Smooth muscle cell (in vitro differentiated cells): ENCODE measurements at regions not wholly inside any gene's neighbourhood (a gene's known extent, or its start where the extent isn't known, plus 50 kb on each side); places are given as distances from the start of the nearest gene placed in this dataset.

Source experiments
- DNase-seq: peaks from one replicate; lab custom pipeline; 2025; ENCODE audit not compliant: unreplicated experiment; lab: John Stamatoyannopoulos, UW
- H2AFZ ChIP-seq: fragments of 200-600 bp; sonication (generic); 2 replicates; pipeline ENCODE4 v1.6.0; 2016; ENCODE audit warnings: antibody characterized with exemption, low read depth, mild to moderate bottlenecking
- H3F3A ChIP-seq: fragments of 200-600 bp; sonication (generic); 2 replicates; pipeline ENCODE4 v1.6.0; 2017; ENCODE audit warnings: antibody characterized with exemption, low read depth
- H3K27ac ChIP-seq: fragments of 200-600 bp; sonication (generic); 2 replicates; pipeline ENCODE4 v1.5.1; 2016; ENCODE audit warnings: low read depth, mild to moderate bottlenecking
- H3K27me3 ChIP-seq: fragments of 200-600 bp; sonication (generic); 2 replicates; pipeline ENCODE4 v1.6.1; 2016; ENCODE audit warnings: low read depth, mild to moderate bottlenecking
- H3K36me3 ChIP-seq: fragments of 200-600 bp; sonication (generic); 2 replicates; pipeline ENCODE4 v1.5.1; 2016; ENCODE audit warnings: low read depth
- H3K4me1 ChIP-seq: fragments of 200-600 bp; sonication (generic); 2 replicates; pipeline ENCODE4 v1.5.1; 2016; ENCODE audit warnings: low read depth
- H3K4me2 ChIP-seq: fragments of 200-600 bp; sonication (generic); 2 replicates; pipeline ENCODE4 v1.6.0; 2016; ENCODE audit warnings: mild to moderate bottlenecking
- H3K4me3 ChIP-seq: fragments of 200-600 bp; sonication (generic); 2 replicates; pipeline ENCODE4 v1.5.1; 2016; ENCODE audit warnings: mild to moderate bottlenecking
- H3K79me2 ChIP-seq: fragments of 200-600 bp; sonication (generic); 2 replicates; pipeline ENCODE4 v1.6.0; 2016; ENCODE audit warnings: low read depth, mild to moderate bottlenecking
- H3K9ac ChIP-seq: fragments of 200-600 bp; sonication (generic); 2 replicates; pipeline ENCODE4 v1.6.0; 2016; ENCODE audit warnings: low read depth
- H3K9me3 ChIP-seq: fragments of 200-600 bp; sonication (generic); replicated peaks from 2 replicates; pipeline ENCODE4 v1.5.1; 2016; ENCODE audit warnings: low read depth
- H4K20me1 ChIP-seq: fragments of 200-600 bp; sonication (generic); 2 replicates; pipeline ENCODE4 v1.6.0; 2016; ENCODE audit warnings: low read depth
- CTCF ChIP-seq: fragments of 200-600 bp; sonication (generic); IDR thresholded peaks from 2 replicates; pipeline ENCODE4 v1.5.1; 2017; ENCODE audit warnings: borderline replicate concordance, mild to moderate bottlenecking, antibody characterized with exemption; ENCODE audit not compliant: insufficient read depth, poor library complexity, severe bottlenecking
- WGBS: methylation state at CpG from one replicate; pipeline ENCODE4 v1.1.7; 2016; ENCODE audit warnings: low lambda C conversion rate; 5-methylcytosine and 5-hydroxymethylcytosine counted together

GRCh38 chr21:31524140-31524539 is 135.4 kb upstream of the SOD1 start:
- H3K4me3 ChIP-seq = no peak overlapping the region
- no peaks in the 10 kb centered on the region for H3K79me2 ChIP-seq
- no peak overlapping the region for H3K4me2 ChIP-seq
- H3K4me1 ChIP-seq = peaks cover 4% of the 10 kb centered on the region
- no peaks in the 10 kb centered on the region for H4K20me1 ChIP-seq
- no peaks in the 10 kb centered on the region for H3F3A ChIP-seq
- 64% methylated on average over 4 of the region's 4 CpGs for WGBS
- no peak overlapping the region for H3K9ac ChIP-seq
- no peaks in the 10 kb centered on the region for H3K36me3 ChIP-seq
- no peak overlapping the region for H2AFZ ChIP-seq
- no peaks in the 10 kb centered on the region for H3K27me3 ChIP-seq
- no peak for DNase-seq
- no peak overlapping the region for H3K27ac ChIP-seq
- TF ChIP-seq CTCF = no peak
- H3K9me3 ChIP-seq = no peaks in the 10 kb centered on the region

- Histone ChIP-seq H3K27me3 (no peaks in the 10 kb centered on the region), H3K9ac (no peak overlapping the region), H3K4me1 (peaks cover 4% of the 10 kb centered on the region), H3F3A (no peaks in the 10 kb centered on the region), H3K36me3 (no peaks in the 10 kb centered on the region), H2AFZ (no peak overlapping the region), H3K27ac (no peak overlapping the region), H3K4me2 (no peak overlapping the region), H3K9me3 (no peaks in the 10 kb centered on the region), H4K20me1 (no peaks in the 10 kb centered on the region), H3K4me3 (no peak overlapping the region), H3K79me2 (no peaks in the 10 kb centered on the region)
- 97% methylated on average over 3 of the region's 3 CpGs for WGBS
- DNase-seq = no peak
- TF ChIP-seq CTCF = no peak
Measured at GRCh38 chr21:31521515-31521914, 138.0 kb upstream of the SOD1 start.

GRCh38 chr21:31520561-31521098 is 138.9 kb upstream of the SOD1 start:
- H3K36me3 ChIP-seq = no peaks in the 10 kb centered on the region
- H3K79me2 ChIP-seq = no peaks in the 10 kb centered on the region
- no peak for DNase-seq
- H3K9ac ChIP-seq = no peak overlapping the region
- H3K4me3 ChIP-seq = no peak overlapping the region
- 52% methylated on average over 8 of the region's 8 CpGs for WGBS
- H3K27ac ChIP-seq = no peak overlapping the region
- no peaks in the 10 kb centered on the region for H3K9me3 ChIP-seq
- no peak for TF ChIP-seq CTCF
- H4K20me1 ChIP-seq = no peaks in the 10 kb centered on the region
- no peaks in the 10 kb centered on the region for H3K27me3 ChIP-seq
- no peaks in the 10 kb centered on the region for H3F3A ChIP-seq
- H3K4me2 ChIP-seq = no peak overlapping the region
- peaks cover 4% of the 10 kb centered on the region for H3K4me1 ChIP-seq
- no peak overlapping the region for H2AFZ ChIP-seq

GRCh38 chr21:31518580-31518979 is 140.9 kb upstream of the SOD1 start:
- Histone ChIP-seq H3K9ac (no peak overlapping the region), H3K4me3 (no peak overlapping the region), H3K36me3 (no peaks in the 10 kb centered on the region), H3K27me3 (no peaks in the 10 kb centered on the region), H3K9me3 (no peaks in the 10 kb centered on the region), H3F3A (no peaks in the 10 kb centered on the region), H2AFZ (no peak overlapping the region), H3K4me1 (peaks cover 8% of the 10 kb centered on the region), H3K4me2 (no peak overlapping the region), H3K79me2 (no peaks in the 10 kb centered on the region), H3K27ac (no peak overlapping the region), H4K20me1 (no peaks in the 10 kb centered on the region)
- WGBS = 96% methylated on average over 4 of the region's 4 CpGs
- no peak for TF ChIP-seq CTCF
- DNase-seq = no peak
